GM18507 (cell line): ENCODE measurements at regions not wholly inside any gene's neighbourhood (a gene's known extent, or its start where the extent isn't known, plus 50 kb on each side); places are given as distances from the start of the nearest gene placed in this dataset.

ENCODE experiments used
- DNase-seq: peaks from one replicate; pipeline ENCODE4 v3.0.0; 2011; ENCODE audit warnings: low read depth; ENCODE audit not compliant: insufficient read length; ENCODE audit errors: extremely low spot score
- FAIRE-seq: peaks from 2 replicates; lab custom pipeline; 2011; peaks lifted over from hg19 to GRCh38; lab: Jason Lieb, UNC

GRCh38 chr2:2942225-2942624 lies 435.4 kb downstream of the EIPR1 start:
- DNase-seq (no peak), FAIRE-seq (no peak)

DNA sequence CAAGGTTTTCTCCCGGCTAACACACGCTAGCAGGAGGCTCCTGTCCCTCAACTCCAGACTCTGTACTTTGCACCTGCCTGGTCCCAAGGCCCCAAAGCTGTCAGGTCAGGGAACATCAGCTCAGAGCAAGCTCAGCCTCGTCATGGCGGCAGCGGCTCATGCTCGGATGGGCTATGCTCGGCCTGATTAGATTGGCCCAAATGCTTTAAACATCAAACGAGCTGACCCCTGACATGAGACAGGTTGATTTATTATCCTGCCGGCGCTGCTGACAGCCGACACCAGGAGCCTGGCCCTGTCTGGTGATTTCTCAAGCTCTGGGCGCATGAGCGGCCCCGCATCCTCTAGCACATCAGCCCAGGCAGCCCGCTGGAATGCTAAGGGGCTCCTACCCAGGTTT lies 436.4 kb downstream of the EIPR1 start:
- FAIRE-seq, result no peak

DNA sequence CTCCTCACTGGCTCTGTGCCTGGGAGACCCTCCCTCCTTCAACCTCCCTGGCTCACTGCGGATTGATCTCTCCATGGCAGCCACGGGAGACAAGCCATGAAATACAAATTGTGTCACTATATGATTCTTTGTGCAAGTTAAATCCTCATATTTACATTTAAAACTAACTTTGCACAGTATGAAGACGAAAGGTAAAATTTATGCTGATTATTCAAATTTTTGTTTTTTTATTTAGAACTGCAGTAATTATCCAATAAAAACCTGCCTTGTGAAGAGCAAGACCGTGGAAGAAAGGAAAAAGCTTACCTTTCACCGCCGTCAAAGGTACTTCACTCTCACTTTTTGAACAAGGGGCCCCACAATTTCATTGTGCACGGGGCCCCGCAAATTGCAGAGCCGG lies 436.9 kb downstream of the EIPR1 start:
- FAIRE-seq (no peak), DNase-seq (no peak)

More for the DNA sequence above, 436.4 kb downstream of the EIPR1 start:
- DNase-seq, result no peak

GRCh38 chr2:2940061-2940460 lies 437.6 kb downstream of the EIPR1 start:
- no peak for FAIRE-seq
- DNase-seq, result no peak

GRCh38 chr2:2939078-2939795 lies 438.4 kb downstream of the EIPR1 start:
- no peak for DNase-seq
- FAIRE-seq, result no peak

GRCh38 chr2:2938481-2938880 lies 439.1 kb downstream of the EIPR1 start:
- no peak for DNase-seq
- FAIRE-seq, result no peak

- no peak for FAIRE-seq
- DNase-seq, result no peak
These were observed 442.0 kb downstream of the EIPR1 start for GRCh38 chr2:2935445-2936149.

GRCh38 chr2:2933426-2933825 lies 444.2 kb downstream of the EIPR1 start:
- FAIRE-seq (no peak), DNase-seq (no peak)

DNA sequence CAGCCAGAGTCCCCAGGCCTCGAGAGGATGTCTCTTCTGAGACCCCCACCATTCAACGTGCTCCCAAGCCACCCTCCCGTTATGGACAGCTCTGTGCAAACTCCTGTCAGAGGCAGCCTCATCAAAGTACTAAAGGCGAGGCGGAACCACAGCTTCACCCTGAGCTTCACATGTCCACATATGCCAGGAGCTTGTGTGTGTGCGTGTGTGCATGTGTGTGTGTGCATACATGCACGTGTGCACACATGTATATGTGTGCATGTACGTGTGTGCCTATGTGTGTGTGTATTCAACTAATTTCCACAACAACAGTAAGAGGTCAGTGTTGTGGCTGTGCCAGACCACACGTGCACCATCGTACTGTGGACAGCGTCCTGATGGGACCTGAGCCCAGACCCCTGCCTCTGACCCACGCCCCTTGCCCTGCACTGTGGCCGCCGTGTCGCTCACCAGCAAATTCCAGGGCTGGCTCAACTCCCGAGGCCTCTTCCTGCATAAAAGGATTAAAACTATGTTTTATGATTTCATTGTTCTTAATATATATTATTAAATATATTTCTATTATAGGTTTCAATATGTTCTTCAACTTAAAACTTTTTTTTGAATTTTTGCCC lies 444.8 kb downstream of the EIPR1 start:
- no peak for FAIRE-seq
- no peak for DNase-seq

- FAIRE-seq (no peak), DNase-seq (no peak)
These were observed 445.4 kb downstream of the EIPR1 start for GRCh38 chr2:2932189-2932588.

DNA sequence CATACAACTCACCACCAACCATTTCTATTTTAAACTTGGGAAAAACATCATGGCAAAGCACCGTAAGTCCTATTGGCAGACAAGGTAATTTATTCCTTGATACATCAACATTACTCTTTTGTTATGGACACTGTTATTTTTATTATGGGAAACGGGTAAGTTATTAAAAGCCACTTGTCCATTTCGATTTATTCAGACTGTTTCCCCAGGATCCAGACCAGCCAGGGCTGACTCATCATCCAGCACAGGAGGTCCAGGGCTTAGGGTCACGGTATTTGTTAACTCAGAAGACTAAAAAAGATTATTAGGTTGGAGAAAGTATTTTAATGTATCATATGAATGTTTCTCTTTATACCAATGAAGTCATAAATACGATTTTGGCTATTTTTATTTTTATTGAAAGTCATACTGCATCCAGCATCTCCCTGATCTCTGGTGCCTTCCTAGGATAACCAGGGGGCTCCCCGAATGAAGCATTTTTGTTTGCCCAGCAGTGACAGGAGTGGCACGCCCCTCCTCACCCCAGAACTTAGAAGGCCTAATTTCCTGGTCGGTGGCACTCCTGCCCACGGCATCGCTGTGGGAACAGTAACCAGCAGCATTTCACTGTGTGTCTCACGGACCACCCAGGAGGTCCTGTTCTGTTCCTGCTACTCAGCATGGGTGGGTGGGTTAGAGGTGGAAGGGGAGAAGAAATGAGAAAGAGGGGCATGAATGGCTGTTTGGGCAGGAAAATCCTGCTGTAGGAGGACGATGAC lies 446.1 kb downstream of the EIPR1 start:
- FAIRE-seq (no peak), DNase-seq (no peak)

- DNase-seq (no peak), FAIRE-seq (no peak)
These were observed 446.8 kb downstream of the EIPR1 start for GRCh38 chr2:2930841-2931240.

GRCh38 chr2:2926858-2927175 lies 450.8 kb downstream of the EIPR1 start:
- peak; percentile 71 for FAIRE-seq
- no peak for DNase-seq

- peak; percentile 5 for FAIRE-seq
- DNase-seq, result no peak
These were observed 451.4 kb downstream of the EIPR1 start for GRCh38 chr2:2926009-2926857.

DNA sequence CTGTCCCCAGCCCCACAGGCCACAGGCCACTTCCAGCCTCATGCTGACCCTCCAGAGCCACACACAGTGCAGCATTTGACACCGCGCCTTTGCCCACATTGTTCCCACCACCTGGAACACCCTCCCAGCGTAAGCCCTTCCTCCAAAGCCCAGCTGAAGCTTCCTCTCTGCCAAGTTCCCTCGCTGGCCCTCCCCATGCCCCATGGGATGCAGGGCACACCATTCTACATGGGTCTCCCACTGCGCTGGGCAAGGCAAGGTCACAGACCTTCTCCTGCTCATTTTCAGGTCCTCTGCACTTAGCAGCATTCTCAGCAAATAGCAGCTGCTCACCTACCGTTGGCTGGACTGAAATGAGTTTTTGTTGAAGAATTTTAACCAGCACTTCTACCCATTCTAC lies 455.5 kb downstream of the EIPR1 start:
- DNase-seq (no peak), FAIRE-seq (no peak)

GRCh38 chr2:2921011-2921720 lies 456.5 kb downstream of the EIPR1 start:
- FAIRE-seq (no peak), DNase-seq (no peak)

DNA sequence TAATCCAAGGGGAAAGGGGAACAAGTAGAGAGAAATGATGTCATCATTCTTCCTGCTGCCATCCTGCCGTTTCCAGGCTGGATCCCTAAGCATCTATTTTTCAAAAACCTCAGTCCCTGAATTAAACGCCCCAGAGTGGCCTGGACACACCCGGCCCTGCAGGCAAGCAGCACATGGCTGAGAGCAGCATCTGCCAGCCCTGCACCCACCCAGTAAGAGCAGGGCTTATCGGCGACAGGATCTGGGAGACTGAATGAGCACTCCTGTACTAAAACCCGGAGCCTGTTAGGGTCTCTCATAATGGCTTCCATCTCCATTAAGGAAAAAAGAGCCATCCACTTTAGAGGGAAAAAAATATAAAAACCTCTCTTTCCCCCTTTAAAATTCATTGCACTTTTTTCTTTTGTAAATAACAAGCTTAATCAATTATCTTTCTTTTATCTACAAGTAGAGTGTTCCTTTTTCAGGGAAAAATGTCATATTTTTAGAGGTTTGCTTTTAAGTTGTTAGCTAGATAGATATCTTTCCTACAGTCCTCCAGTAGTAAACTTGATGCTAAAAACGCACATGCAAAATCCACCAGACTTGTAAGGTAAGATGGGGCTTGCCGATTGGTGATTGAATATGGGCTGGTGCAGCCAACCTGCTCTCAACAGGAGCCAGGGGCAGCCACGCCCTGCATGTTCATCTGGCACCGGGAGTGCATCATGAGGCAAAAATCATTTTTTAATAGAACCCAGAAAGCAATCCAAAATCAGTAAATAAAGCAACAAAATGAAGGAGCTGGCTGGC lies 457.8 kb downstream of the EIPR1 start:
- no peak for DNase-seq
- no peak for FAIRE-seq

- DNase-seq (no peak), FAIRE-seq (no peak)
These were observed 458.6 kb downstream of the EIPR1 start for GRCh38 chr2:2919026-2919425.
